Kidney (tissue), 13 donors: ENCODE measurements at regions not wholly inside any gene's neighbourhood (a gene's known extent, or its start where the extent isn't known, plus 50 kb on each side); places are given as distances from the start of the nearest gene placed in this dataset.

Source experiments
- DNase-seq, 5 donors: peaks; one replicate each; pipeline ENCODE4 v3.0.0-alpha.2; 2013 to 2020
- FAIRE-seq: peaks from 2 replicates; lab custom pipeline; 2012; peaks lifted over from hg19 to GRCh38; lab: Jason Lieb, UNC
- H3K27ac ChIP-seq, 2 donors: one replicate each; pipeline ENCODE4 v1.7.0; 2013; ENCODE audit warnings: low read depth in 2 of 2, low read length in 2 of 2, inconsistent platforms in 1 of 2
- H3K27me3 ChIP-seq: one replicate; pipeline ENCODE4 v1.7.1; 2013; ENCODE audit warnings: low read length, inconsistent platforms; ENCODE audit not compliant: control insufficient read depth, insufficient read depth
- H3K36me3 ChIP-seq, 3 donors: one replicate each; pipeline versions ENCODE4 v1.7.0 to v1.7.1; 2013; ENCODE audit warnings: low read length in 3 of 3, control low read depth in 1 of 3, inconsistent platforms in 1 of 3; ENCODE audit not compliant: insufficient read depth in 3 of 3, control insufficient read depth in 2 of 3
- H3K4me1 ChIP-seq, 3 donors: one replicate each; pipeline versions ENCODE4 v1.7.0 to v1.7.1; 2013; ENCODE audit warnings: low read length in 3 of 3, inconsistent platforms in 1 of 3, low read depth in 1 of 3; ENCODE audit not compliant: control insufficient read depth in 2 of 3, insufficient read depth in 2 of 3
- H3K4me3 ChIP-seq, 3 donors: one replicate each; pipeline versions ENCODE4 v1.7.0 to v1.8.1; 2013; ENCODE audit warnings: low read length in 3 of 3, control low read depth in 1 of 3, inconsistent platforms in 1 of 3
- H3K9ac ChIP-seq, 3 donors: one replicate each; pipeline versions ENCODE4 v1.7.0 to v1.7.1; 2013; ENCODE audit warnings: low read length in 3 of 3, control low read depth in 1 of 3, inconsistent platforms in 1 of 3
- H3K9me3 ChIP-seq, 3 donors: one replicate each; pipeline versions ENCODE4 v1.7.0 to v1.7.1; 2013; ENCODE audit warnings: low read length in 3 of 3, control low read depth in 1 of 3, inconsistent platforms in 1 of 3; ENCODE audit not compliant: control insufficient read depth in 2 of 3, insufficient read depth in 1 of 3
- intact Hi-C: fragments of 100-400 bp; cut with DNase I; formaldehyde crosslinking; loops from one replicate; pipeline ENCODE4 v1.11.1; 2022
- TF ChIP-seq, protein P1 (sequence below): IDR thresholded peaks from 3 replicates; pipeline ENCODE4 v1.5.1; 2012; ENCODE audit warnings: mild to moderate bottlenecking, moderate library complexity, borderline replicate concordance; ENCODE audit not compliant: insufficient read depth; ENCODE audit errors: extremely low read depth
- donor health status: control.
- donor health status: control.
- donor health status: control.
- donor health status: control.
- donor health status: control.
- donor health status: DM: yes; HTN: yes; CAD: no.
- donor health status: Normal renal cell carcinoma (clear cell type).

DNA sequence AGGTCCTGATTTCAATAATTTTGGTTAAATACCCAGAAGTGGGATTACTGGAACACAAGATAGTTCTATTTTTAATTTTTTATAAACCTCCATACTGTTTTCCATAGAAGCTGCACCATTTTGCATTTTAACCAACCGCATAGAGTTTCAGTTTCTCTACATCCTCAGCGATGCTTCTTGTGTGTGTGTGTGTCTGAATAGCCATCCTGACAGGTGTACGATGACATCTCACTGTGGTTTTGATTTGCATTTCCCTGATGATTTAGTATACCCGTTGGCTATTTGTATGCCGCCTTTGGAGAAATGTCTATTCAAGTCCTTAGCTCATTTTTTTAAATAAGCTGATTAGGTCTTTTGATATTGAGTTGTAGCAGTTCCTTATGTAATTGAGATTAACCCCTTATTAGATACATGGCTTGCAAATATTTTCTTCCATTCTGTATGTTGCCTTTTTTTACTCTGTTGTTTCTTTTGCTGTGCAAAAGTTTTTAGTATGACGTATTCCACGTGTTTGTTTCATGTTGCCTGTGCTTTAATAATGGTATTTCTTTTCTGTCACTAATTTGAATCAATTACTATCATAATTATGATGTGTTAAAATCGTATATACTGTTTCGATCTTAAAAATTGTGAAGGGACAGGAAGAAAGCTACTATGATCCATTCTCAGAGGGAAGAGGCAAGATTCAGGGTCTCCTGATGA, 227.2 kb upstream of the MON1B start:
- TF ChIP-seq, protein P1, sequence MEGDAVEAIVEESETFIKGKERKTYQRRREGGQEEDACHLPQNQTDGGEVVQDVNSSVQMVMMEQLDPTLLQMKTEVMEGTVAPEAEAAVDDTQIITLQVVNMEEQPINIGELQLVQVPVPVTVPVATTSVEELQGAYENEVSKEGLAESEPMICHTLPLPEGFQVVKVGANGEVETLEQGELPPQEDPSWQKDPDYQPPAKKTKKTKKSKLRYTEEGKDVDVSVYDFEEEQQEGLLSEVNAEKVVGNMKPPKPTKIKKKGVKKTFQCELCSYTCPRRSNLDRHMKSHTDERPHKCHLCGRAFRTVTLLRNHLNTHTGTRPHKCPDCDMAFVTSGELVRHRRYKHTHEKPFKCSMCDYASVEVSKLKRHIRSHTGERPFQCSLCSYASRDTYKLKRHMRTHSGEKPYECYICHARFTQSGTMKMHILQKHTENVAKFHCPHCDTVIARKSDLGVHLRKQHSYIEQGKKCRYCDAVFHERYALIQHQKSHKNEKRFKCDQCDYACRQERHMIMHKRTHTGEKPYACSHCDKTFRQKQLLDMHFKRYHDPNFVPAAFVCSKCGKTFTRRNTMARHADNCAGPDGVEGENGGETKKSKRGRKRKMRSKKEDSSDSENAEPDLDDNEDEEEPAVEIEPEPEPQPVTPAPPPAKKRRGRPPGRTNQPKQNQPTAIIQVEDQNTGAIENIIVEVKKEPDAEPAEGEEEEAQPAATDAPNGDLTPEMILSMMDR: no peak
- Histone ChIP-seq H3K27me3 (no peaks in the 10 kb centered on the region), H3K36me3 (no peaks in the 10 kb centered on the region), H3K4me3 (no peak overlapping the region), H3K4me1 (no peaks in the 10 kb centered on the region), H3K9me3 (no peaks in the 10 kb centered on the region), H3K27ac (no peak overlapping the region), H3K9ac (no peak overlapping the region)
- no peak for FAIRE-seq
- intact Hi-C loops: no loop called here
- DNase-seq: no peak

DNA sequence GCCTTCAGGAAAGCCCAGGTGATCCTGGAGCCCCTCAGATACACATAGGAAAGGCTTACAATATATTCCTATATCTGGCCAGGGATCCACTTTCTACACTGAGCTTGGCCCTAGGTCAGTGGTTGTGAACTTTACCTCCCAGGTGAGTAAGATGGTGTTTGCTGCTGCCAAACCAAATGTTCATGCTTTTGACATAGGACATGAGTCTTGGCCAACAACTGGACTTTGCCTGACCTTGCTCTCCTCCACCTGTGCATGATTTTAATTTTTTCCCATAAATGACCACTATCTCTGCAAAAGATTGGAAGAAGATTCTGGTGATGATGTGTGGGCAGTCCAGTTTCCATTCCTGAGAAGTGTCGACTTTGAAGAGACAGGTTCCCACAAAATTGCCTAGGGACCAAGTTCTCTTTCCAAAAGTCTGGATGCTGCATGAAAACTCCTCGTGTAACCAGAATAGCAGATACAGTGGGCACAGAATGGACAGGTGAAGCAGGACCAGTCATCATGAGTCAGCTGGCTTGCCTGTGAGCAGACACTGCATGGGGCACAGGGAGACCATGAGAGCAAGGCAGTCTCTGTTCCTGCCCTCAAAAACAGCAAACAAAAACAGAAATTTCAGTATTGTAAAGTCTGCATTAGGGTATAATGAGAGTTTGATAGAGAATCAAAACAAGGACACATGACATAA, 226.4 kb upstream of the MON1B start:
- Histone ChIP-seq H3K27me3 (no peaks in the 10 kb centered on the region), H3K4me1 (no peaks in the 10 kb centered on the region), H3K27ac (no peak overlapping the region), H3K36me3 (no peaks in the 10 kb centered on the region), H3K9ac (no peak overlapping the region), H3K9me3 (no peaks in the 10 kb centered on the region), H3K4me3 (no peak overlapping the region)
- DNase-seq (no peak), FAIRE-seq (no peak)
- intact Hi-C loops: no loop called here
- TF ChIP-seq, protein P1: no peak

DNA sequence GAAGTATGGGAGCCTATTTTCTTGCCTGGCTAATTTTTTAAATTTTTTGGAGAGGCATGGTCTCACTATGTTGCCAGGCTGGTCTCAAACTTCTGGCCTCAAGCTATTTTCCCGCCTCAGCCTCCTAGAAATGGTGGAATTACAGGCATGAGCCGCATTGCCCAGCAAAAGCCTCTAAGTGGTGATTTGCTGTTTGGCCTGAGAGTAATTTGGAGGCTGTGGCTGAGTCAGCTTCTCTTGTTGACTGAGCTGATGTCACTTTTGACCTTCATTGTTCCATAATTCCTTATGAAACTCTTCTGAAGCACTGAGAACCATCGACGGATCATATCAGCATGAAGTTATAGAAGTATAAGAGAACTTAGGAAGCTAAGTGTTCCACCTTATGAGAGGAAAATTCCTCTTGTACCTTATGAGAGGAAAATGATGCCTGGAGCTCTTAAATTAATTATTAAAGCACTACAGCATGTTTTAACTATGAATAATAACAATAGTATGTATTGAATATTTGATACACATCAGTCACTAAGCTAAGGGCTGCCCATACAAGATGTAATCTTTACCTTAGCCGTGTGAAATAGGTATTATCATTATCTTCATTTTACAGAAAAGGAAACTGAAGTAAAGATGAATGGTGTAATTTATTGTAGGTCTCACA, 220.8 kb upstream of the MON1B start:
- Histone ChIP-seq H3K9ac (no peak overlapping the region), H3K27ac (no peak overlapping the region), H3K27me3 (no peaks in the 10 kb centered on the region), H3K4me3 (no peak overlapping the region), H3K9me3 (no peaks in the 10 kb centered on the region), H3K36me3 (no peaks in the 10 kb centered on the region), H3K4me1 (no peaks in the 10 kb centered on the region)
- DNase-seq: no peak
- intact Hi-C loops: no loop called here
- TF ChIP-seq, protein P1: no peak
- FAIRE-seq: no peak
